Activated CD4-positive, alpha-beta memory T cell treated with anti-CD3 and anti-CD28 coated beads, Interleukin-2, amount 10 ng/mL, durations not matched to agents 7 days and 5 days (primary cell): ENCODE measurements at regions not wholly inside any gene's neighbourhood (a gene's known extent, or its start where the extent isn't known, plus 50 kb on each side); places are given as distances from the start of the nearest gene placed in this dataset.

Source experiments
- CTCF ChIA-PET: fragments of 350-600 bp; sonication (Branson Sonifier 250); formaldehyde crosslinking; loops from one replicate; lab custom pipeline; 2021; ENCODE audit warnings: antibody characterized with exemption, inconsistent platforms; lab: Charles Lee
- POLR2A ChIA-PET: fragments of 350-600 bp; sonication (Branson Sonifier 250); formaldehyde crosslinking; loops from one replicate; lab custom pipeline; 2021; ENCODE audit warnings: antibody characterized with exemption; lab: Charles Lee
- DNase-seq: peaks from one replicate; pipeline ENCODE4 v3.0.0-alpha.2; 2020
- H3K27ac Mint-ChIP-seq: one replicate; pipeline ENCODE4 v1.8.0; 2021; ENCODE audit warnings: mild to moderate bottlenecking, mixed read lengths
- H3K27me3 Mint-ChIP-seq: one replicate; pipeline ENCODE4 v1.8.0; 2021; ENCODE audit warnings: mixed read lengths
- H3K36me3 Mint-ChIP-seq: one replicate; pipeline ENCODE4 v1.8.0; 2021; ENCODE audit warnings: low read depth, mixed read lengths
- H3K4me1 Mint-ChIP-seq: one replicate; pipeline ENCODE4 v1.8.0; 2021; ENCODE audit warnings: mixed read lengths
- H3K4me3 Mint-ChIP-seq: one replicate; pipeline ENCODE4 v1.8.0; 2021; ENCODE audit warnings: mild to moderate bottlenecking, mixed read lengths
- H3K9me3 Mint-ChIP-seq: one replicate; pipeline ENCODE4 v1.8.0; 2021; ENCODE audit warnings: mixed read lengths

GRCh38 chr6:89028774-89029173, 51.8 kb upstream of the PNRC1 start:
- POLR2A ChIA-PET = no interaction called here
- peaks cover 3% of the 10 kb centered on the region for H3K27me3 Mint-ChIP-seq
- H3K9me3 Mint-ChIP-seq = no peaks in the 10 kb centered on the region
- no peak overlapping the region for H3K4me3 Mint-ChIP-seq
- no peak overlapping the region for H3K27ac Mint-ChIP-seq
- CTCF ChIA-PET = no interaction called here
- no peak for DNase-seq
- peaks cover 2% of the 10 kb centered on the region for H3K4me1 Mint-ChIP-seq
- H3K36me3 Mint-ChIP-seq = no peaks in the 10 kb centered on the region

DNA sequence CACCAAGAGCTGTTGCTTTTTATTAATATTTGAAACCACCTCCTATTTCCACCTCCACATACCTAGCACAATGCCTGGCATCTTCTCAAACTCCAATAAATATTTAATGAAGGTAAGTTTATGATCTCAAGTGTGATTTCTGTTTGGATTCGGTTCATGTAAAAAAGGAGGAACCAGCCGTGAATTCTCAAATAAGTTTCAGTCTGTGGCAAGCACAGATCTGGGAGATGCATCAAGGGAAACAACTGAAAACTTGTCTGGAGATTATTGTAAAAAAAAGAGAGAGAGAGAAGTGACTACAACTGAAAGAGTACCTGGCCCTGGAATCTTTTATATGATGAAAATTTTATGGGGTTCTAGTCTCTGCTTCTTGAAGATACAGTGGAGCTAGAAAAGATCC, 52.8 kb upstream of the PNRC1 start:
- Mint-ChIP-seq H3K4me1 (peaks cover 2% of the 10 kb centered on the region), H3K4me3 (no peak overlapping the region), H3K9me3 (no peaks in the 10 kb centered on the region), H3K27me3 (peaks cover 3% of the 10 kb centered on the region), H3K36me3 (no peaks in the 10 kb centered on the region), H3K27ac (no peak overlapping the region)
- POLR2A ChIA-PET = interaction anchor here (2.4 kb wide), 1 partner anchor 52 kb away, joined by 5 read pairs; no protein-coding TSS in a partner anchor
- DNase-seq = no peak
- CTCF ChIA-PET = no interaction called here

GRCh38 chr6:89026151-89026550, 54.4 kb upstream of the PNRC1 start:
- no peaks in the 10 kb centered on the region for H3K9me3 Mint-ChIP-seq
- H3K4me1 Mint-ChIP-seq = no peaks in the 10 kb centered on the region
- no peak overlapping the region for H3K4me3 Mint-ChIP-seq
- no peaks in the 10 kb centered on the region for H3K36me3 Mint-ChIP-seq
- ChIA-PET CTCF (no interaction called here), POLR2A (interaction anchor here (2.4 kb wide), 1 partner anchor 53 kb away, joined by 5 read pairs; no protein-coding TSS in a partner anchor)
- peaks cover 7% of the 10 kb centered on the region for H3K27me3 Mint-ChIP-seq
- no peak for DNase-seq
- no peak overlapping the region for H3K27ac Mint-ChIP-seq

- CTCF ChIA-PET = interaction anchor here (0.6 kb wide), 1 partner anchor 53 kb away, joined by 4 read pairs; no protein-coding TSS in a partner anchor
- no peak overlapping the region for H3K4me3 Mint-ChIP-seq
- POLR2A ChIA-PET = interaction anchor here (2.4 kb wide), 1 partner anchor 54 kb away, joined by 5 read pairs; no protein-coding TSS in a partner anchor
- no peaks in the 10 kb centered on the region for H3K4me1 Mint-ChIP-seq
- no peak for DNase-seq
- no peak overlapping the region for H3K27ac Mint-ChIP-seq
- H3K9me3 Mint-ChIP-seq = no peaks in the 10 kb centered on the region
- H3K27me3 Mint-ChIP-seq = peaks cover 7% of the 10 kb centered on the region
- H3K36me3 Mint-ChIP-seq = no peaks in the 10 kb centered on the region
Observed at GRCh38 chr6:89025633-89026032, 54.9 kb upstream of the PNRC1 start.

DNA sequence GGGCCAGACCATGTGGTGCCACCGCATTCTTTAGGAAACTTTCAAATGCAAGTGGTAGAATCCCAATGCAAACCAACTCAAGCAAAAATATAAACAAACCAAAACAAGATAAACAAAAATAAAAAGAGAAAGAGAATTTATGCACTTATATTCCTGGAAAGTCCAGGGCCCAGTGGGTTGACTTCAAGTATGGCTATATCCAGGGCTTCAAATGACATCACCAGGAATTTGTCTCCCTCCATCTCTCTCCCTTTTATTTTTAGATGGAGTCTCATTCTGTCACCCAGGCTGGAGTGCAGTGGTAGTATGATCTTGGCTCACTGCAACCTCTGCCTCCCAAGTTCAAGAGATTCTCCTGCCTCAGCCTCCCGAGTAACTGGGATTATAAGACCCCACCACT, 56.1 kb upstream of the PNRC1 start:
- POLR2A ChIA-PET = no interaction called here
- Mint-ChIP-seq H3K27ac (no peak overlapping the region), H3K4me1 (no peaks in the 10 kb centered on the region), H3K27me3 (peaks cover 3% of the 10 kb centered on the region), H3K36me3 (no peaks in the 10 kb centered on the region), H3K9me3 (no peaks in the 10 kb centered on the region), H3K4me3 (no peak overlapping the region)
- DNase-seq = no peak
- CTCF ChIA-PET = no interaction called here

DNA sequence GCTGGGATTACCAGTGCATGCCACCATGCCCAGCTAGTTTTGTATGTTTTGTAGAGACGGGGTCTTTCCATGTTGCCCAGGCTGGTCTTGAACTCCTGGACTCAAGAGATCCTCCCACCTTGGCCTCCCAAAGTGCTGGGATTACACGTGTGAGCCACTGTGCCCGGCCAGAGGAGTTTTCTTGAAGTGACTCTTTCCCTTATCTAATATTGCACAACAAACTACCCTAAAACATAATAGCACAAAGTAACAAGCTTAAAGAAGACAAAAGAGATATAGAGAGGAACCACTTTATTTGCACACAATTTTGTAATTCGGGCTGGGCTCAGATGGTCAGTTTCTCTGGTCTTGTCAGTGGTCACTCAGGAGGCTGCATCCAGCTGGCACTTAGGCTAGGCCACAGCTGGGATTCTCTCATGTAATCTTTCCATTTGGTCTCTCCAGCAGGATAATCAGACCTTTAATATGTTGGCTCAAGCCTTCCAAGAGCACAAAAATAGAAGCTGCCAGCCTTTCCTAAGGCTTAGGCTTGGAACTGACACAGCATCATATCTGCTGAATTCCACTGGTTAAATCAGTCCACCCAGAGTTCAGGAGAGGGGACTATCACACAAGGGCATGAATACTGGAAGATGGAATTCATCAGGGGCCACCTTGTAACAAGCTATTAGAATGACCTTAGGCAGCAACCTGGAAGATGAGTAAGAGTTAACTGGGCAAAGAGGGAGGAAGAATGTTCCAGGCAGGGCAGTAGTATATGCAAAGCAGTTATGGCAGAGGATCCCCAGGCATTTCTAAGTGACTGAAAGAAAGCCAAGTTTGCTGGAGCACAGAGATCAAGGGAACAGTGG, 56.7 kb upstream of the PNRC1 start:
- H3K36me3 Mint-ChIP-seq = no peaks in the 10 kb centered on the region
- H3K27ac Mint-ChIP-seq = no peak overlapping the region
- no peak for DNase-seq

DNA sequence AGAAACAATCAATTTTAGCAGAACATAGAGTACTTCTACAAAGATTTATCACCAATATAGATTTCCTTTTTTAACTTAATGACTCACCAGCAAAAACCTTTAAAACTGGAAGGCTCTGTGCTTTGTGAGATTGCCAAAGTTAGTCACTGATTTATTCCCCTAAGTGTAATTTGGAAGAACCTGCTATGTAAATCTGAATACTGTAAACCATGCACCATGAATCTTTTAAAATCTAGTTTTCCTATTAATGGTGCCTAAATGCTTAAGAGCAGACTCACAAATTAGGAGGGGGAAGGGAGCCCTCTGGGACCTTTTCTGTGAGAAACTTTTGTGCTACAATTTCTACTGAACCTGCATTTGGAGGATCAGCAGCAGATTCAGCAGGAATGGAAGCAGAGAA, 57.8 kb upstream of the PNRC1 start:
- ChIA-PET POLR2A (no interaction called here), CTCF (no interaction called here)
- H3K9me3 Mint-ChIP-seq = no peaks in the 10 kb centered on the region
- peaks cover 3% of the 10 kb centered on the region for H3K27me3 Mint-ChIP-seq
- DNase-seq = no peak
- no peak overlapping the region for H3K27ac Mint-ChIP-seq
- H3K36me3 Mint-ChIP-seq = no peaks in the 10 kb centered on the region
- H3K4me3 Mint-ChIP-seq = no peak overlapping the region
- no peaks in the 10 kb centered on the region for H3K4me1 Mint-ChIP-seq

More for the DNA sequence above, 56.7 kb upstream of the PNRC1 start:
- ChIA-PET CTCF (interaction anchor here (0.7 kb wide), 1 partner anchor 11 kb away, joined by 3 read pairs; no protein-coding TSS in a partner anchor), POLR2A (no interaction called here)
- H3K4me3 Mint-ChIP-seq = no peak overlapping the region
- H3K27me3 Mint-ChIP-seq = peaks cover 3% of the 10 kb centered on the region
- no peaks in the 10 kb centered on the region for H3K4me1 Mint-ChIP-seq
- no peaks in the 10 kb centered on the region for H3K9me3 Mint-ChIP-seq

DNA sequence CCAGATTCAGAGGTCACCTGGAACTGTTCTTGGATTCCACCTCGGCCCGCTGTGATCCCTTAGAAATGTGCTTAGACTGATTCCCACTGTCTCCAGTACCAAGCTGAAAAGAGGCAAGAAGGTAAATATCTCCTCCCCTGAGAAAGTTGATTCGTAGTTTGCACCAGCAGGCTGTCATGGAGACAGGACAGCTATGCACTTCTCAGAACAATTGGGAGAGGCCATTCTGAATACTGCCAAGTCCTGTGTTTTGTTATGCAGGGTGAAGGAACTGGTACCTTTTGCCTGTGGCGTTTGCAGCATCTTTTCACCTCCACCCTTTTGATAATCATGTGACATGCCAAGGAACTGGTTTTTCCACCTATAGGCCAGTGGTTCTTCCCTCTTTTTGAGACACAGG, 58.2 kb upstream of the RNGTT start:
- H3K4me3 Mint-ChIP-seq = no peak overlapping the region
- H3K9me3 Mint-ChIP-seq = no peaks in the 10 kb centered on the region
- CTCF ChIA-PET = interaction anchor here (0.5 kb wide), 1 partner anchor 58 kb away, joined by 3 read pairs; no protein-coding TSS in a partner anchor

GRCh38 chr6:89015971-89016370, 52.6 kb upstream of the RNGTT start:
- POLR2A ChIA-PET = no interaction called here
- Mint-ChIP-seq H3K27me3 (no peaks in the 10 kb centered on the region), H3K4me3 (no peak overlapping the region), H3K27ac (no peak overlapping the region), H3K9me3 (no peaks in the 10 kb centered on the region), H3K4me1 (no peaks in the 10 kb centered on the region), H3K36me3 (no peaks in the 10 kb centered on the region)
- CTCF ChIA-PET = no interaction called here
- DNase-seq = no peak

More for the DNA sequence above, 58.2 kb upstream of the RNGTT start:
- no peak overlapping the region for H3K27ac Mint-ChIP-seq
- H3K36me3 Mint-ChIP-seq = no peaks in the 10 kb centered on the region
- no peaks in the 10 kb centered on the region for H3K4me1 Mint-ChIP-seq
- POLR2A ChIA-PET = no interaction called here
- DNase-seq = no peak
- H3K27me3 Mint-ChIP-seq = peaks cover 3% of the 10 kb centered on the region

DNA sequence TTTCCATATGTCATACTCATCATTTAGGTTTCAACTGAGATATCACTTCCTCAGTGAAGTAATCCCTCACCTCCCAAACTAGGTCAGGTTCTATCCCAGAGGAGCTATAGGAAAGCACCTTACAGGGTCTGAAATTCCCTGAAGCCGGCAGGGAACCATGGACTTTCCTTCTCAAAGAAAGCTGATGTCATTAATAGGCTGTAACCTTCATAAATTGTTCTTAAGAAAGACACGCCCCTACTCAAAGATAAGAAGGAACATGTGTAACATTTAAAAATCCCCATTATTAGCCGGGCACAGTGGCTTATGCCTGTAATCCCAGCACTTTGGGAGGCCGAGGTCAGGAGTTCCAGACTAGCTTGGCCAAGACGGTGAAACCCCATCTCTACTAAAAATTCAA, 50.0 kb upstream of the RNGTT start:
- Mint-ChIP-seq H3K27ac (no peak overlapping the region), H3K4me1 (no peaks in the 10 kb centered on the region), H3K9me3 (no peaks in the 10 kb centered on the region), H3K36me3 (no peaks in the 10 kb centered on the region), H3K27me3 (no peaks in the 10 kb centered on the region), H3K4me3 (no peak overlapping the region)
- ChIA-PET CTCF (interaction anchor here (0.6 kb wide), 1 partner anchor 10 kb away, joined by 3 read pairs; no protein-coding TSS in a partner anchor), POLR2A (no interaction called here)
- no peak for DNase-seq
